Calu3 (cell line): ENCODE measurements at regions not wholly inside any gene's neighbourhood (a gene's known extent, or its start where the extent isn't known, plus 50 kb on each side); places are given as distances from the start of the nearest gene placed in this dataset.

Experiments used
- BruUV-seq: library from RNA; stranded (reverse); fragments of 400-500 nt; replicated peaks from 2 replicates; lab custom pipeline; 2021; lab: Mats Ljungman, UMichigan
- CTCF ChIA-PET: fragments of 300-600 bp; sonication (Branson Sonifier 250); formaldehyde crosslinking; loops from one replicate; lab custom pipeline; 2022; ENCODE audit warnings: antibody characterized with exemption; lab: Charles Lee
- DNase-seq: peaks from one replicate; pipeline ENCODE4 v3.0.0; 2022
- H3K27ac Mint-ChIP-seq: one replicate; pipeline ENCODE4 v1.8.0; 2022; ENCODE audit warnings: mixed read lengths; ENCODE audit not compliant: unreplicated experiment
- H3K27me3 Mint-ChIP-seq: one replicate; pipeline ENCODE4 v1.8.0; 2022; ENCODE audit warnings: mixed read lengths; ENCODE audit not compliant: unreplicated experiment
- H3K36me3 Mint-ChIP-seq: one replicate; pipeline ENCODE4 v1.8.0; 2022; ENCODE audit warnings: mild to moderate bottlenecking, moderate library complexity, mixed read lengths; ENCODE audit not compliant: insufficient read depth, unreplicated experiment
- H3K4me1 Mint-ChIP-seq: one replicate; pipeline ENCODE4 v1.8.0; 2022; ENCODE audit warnings: mild to moderate bottlenecking, low read depth, mixed read lengths; ENCODE audit not compliant: unreplicated experiment
- H3K4me3 Mint-ChIP-seq: one replicate; pipeline ENCODE4 v1.8.0; 2022; ENCODE audit warnings: mild to moderate bottlenecking, low read depth, moderate library complexity, mixed read lengths; ENCODE audit not compliant: unreplicated experiment
- H3K9me3 Mint-ChIP-seq: one replicate; pipeline ENCODE4 v1.8.0; 2022; ENCODE audit warnings: low read depth, mixed read lengths; ENCODE audit not compliant: unreplicated experiment
- intact Hi-C: fragments of 100-400 bp; cut with micrococcal nuclease; formaldehyde crosslinking; loops from one replicate; pipeline ENCODE4 v1.10.0; 2022; ENCODE audit not compliant: unreplicated experiment
- TF ChIP-seq, protein P1 (sequence below): fragments of 200-600 bp; IDR thresholded peaks from one replicate; pipeline ENCODE4 v1.8.0; 2022; ENCODE audit warnings: antibody characterized with exemption; ENCODE audit not compliant: unreplicated experiment

DNA sequence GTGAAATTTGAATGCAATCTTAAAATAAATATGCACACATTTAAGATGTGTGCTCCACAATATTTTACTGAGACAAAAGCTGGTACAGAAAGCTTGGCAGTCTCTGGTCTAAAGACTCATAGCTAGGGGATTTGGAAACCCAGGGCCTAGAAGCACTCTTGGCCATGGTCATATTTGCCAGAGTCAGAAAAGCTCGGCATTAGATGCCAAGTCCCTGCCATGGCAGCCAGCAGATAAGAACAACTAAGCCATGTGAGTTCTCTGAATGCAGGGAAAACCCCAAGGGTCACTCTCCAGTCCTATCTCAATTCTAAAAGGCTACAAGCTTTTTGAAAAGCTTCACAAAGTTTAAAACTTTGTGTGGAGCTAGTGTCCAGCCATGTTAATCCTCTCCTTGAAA, 119.5 kb downstream of the FAM114A2 start:
- TF ChIP-seq, protein P1, sequence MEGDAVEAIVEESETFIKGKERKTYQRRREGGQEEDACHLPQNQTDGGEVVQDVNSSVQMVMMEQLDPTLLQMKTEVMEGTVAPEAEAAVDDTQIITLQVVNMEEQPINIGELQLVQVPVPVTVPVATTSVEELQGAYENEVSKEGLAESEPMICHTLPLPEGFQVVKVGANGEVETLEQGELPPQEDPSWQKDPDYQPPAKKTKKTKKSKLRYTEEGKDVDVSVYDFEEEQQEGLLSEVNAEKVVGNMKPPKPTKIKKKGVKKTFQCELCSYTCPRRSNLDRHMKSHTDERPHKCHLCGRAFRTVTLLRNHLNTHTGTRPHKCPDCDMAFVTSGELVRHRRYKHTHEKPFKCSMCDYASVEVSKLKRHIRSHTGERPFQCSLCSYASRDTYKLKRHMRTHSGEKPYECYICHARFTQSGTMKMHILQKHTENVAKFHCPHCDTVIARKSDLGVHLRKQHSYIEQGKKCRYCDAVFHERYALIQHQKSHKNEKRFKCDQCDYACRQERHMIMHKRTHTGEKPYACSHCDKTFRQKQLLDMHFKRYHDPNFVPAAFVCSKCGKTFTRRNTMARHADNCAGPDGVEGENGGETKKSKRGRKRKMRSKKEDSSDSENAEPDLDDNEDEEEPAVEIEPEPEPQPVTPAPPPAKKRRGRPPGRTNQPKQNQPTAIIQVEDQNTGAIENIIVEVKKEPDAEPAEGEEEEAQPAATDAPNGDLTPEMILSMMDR, result no peak
- no peaks in the 10 kb centered on the region for H3K4me1 Mint-ChIP-seq
- DNase-seq, result no peak

DNA sequence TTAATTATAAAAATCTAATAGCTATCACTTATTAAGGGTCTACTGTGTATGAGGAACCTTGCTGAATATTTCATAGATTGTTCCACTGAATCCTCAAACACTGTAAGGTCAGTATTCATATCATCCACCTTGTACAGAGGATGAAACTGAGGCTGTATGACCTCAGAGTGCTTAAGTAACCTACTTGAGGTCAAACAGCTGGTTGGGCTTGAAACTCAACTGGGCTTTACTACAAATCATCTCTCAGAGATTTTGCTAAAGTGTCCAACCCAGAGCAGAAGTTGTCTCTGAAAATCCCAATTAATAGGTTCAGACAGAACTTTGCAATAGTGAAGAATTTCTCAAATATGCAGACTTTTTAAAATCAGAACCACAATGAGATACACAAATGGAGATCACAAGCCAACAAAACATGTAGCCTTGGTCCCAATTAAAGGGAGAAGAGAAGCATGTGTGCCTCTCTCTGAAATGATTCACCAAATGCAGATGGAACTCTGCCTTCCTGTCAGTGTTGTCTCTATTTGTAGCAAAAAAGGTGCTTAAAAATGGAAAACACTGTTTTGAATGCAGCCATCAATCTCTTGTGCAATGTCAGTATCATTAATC, 131.4 kb downstream of the FAM114A2 start:
- Mint-ChIP-seq H3K9me3 (no peaks in the 10 kb centered on the region), H3K4me3 (no peak overlapping the region), H3K36me3 (no peaks in the 10 kb centered on the region), H3K27ac (no peak overlapping the region), H3K27me3 (peaks cover 31% of the 10 kb centered on the region), H3K4me1 (no peaks in the 10 kb centered on the region)
- CTCF ChIA-PET, result interaction anchor here (1.3 kb wide), 1 partner anchor 13 kb away, joined by 4 read pairs; no protein-coding TSS in a partner anchor
- BruUV-seq, result no TSS peak
- no peak for DNase-seq
- intact Hi-C loops, result no loop called here
- TF ChIP-seq, protein P1, result no peak

More for the DNA sequence above, 119.5 kb downstream of the FAM114A2 start:
- Mint-ChIP-seq H3K27ac (no peak overlapping the region), H3K36me3 (no peaks in the 10 kb centered on the region), H3K4me3 (no peak overlapping the region), H3K27me3 (peaks cover 33% of the 10 kb centered on the region), H3K9me3 (peaks cover 11% of the 10 kb centered on the region)
- CTCF ChIA-PET, result no interaction called here
- no TSS peak for BruUV-seq
- intact Hi-C loops, result no loop called here

DNA sequence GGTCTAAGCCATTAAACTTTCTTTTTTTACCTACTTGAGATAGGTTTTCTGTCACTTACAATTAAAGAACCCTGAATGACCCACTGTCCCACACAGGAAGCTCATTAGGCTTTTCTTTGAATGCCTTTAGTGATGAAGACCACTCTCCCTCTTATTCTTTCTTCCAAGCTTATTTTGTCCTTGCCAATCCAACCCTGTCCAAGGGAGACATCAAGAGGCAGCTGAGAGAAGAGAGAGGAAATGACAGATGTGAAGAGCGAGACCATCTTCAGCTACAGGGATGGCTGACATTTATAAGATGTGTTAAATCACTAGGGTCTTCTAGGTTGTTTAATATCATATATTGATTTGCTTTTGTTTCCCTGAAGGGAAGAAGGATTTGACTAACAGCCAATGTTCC, 133.5 kb downstream of the FAM114A2 start:
- DNase-seq, result no peak
- Mint-ChIP-seq H3K4me3 (no peak overlapping the region), H3K4me1 (no peaks in the 10 kb centered on the region), H3K9me3 (no peaks in the 10 kb centered on the region), H3K27ac (no peak overlapping the region), H3K36me3 (no peaks in the 10 kb centered on the region), H3K27me3 (peaks cover 31% of the 10 kb centered on the region)
- intact Hi-C loops, result no loop called here
- CTCF ChIA-PET, result no interaction called here
- TF ChIP-seq, protein P1, result no peak
- BruUV-seq, result no TSS peak

DNA sequence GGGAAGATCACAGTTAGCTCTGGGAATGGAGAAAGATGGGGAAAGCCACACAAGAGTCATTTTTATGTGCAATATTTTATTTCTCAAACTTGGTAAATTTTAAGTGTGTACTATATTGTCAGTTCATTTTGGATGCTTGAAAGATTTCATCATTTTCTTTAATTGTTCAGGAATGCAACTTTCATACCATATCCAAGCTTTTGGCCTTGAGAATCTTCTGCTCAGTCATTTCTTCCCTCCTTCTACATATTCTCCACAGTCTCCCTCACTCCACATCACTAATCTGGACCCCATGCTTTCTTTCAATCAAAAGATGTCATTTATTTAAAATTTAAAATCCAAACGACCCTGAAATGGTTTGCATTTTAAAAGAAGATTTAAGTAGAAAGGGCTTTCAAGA, 135.4 kb downstream of the FAM114A2 start:
- TF ChIP-seq, protein P1, result no peak
- Mint-ChIP-seq H3K9me3 (no peaks in the 10 kb centered on the region), H3K36me3 (no peaks in the 10 kb centered on the region), H3K27me3 (peaks cover 27% of the 10 kb centered on the region), H3K4me3 (no peak overlapping the region), H3K27ac (no peak overlapping the region), H3K4me1 (no peaks in the 10 kb centered on the region)
- no TSS peak for BruUV-seq
- DNase-seq, result no peak
- intact Hi-C loops, result no loop called here
- CTCF ChIA-PET, result no interaction called here
